ENCODE measurements at regions not wholly inside any gene's neighbourhood (a gene's known extent, or its start where the extent isn't known, plus 50 kb on each side); places are given as distances from the start of the nearest gene placed in this dataset.
A peak's percentile ranks its signal among the peaks of the same experiment; 100 is the strongest.
"Not testable (repeated sequence)": the region's sequence is repeated elsewhere in the genome, so short reads cannot be mapped to it uniquely, and the experiment has no call there.

GRCh38 chr7:69336976-69337375 lies 261.3 kb upstream of the AUTS2 start:
- no peak for DNase-seq

DNA sequence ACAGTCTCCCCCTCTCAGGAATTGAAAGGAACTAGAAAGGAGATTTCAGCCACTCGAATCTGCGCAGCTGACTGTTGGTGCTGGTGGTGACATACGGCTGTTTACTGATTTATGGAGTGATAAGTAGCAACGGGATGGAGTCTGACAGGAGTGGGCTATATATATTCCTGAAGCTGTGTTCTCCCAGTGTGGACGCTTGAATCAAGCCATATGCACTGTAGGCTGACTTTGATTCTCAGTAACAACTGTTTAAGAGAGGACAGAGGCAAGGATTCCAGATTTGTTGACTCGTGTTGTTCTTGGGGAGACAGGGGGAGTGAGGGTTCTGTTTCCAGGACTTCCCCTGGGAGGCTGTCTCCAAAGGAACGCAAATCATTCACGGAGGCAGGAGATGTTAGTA lies 260.1 kb upstream of the AUTS2 start:
- DNase-seq, result no peak

DNA sequence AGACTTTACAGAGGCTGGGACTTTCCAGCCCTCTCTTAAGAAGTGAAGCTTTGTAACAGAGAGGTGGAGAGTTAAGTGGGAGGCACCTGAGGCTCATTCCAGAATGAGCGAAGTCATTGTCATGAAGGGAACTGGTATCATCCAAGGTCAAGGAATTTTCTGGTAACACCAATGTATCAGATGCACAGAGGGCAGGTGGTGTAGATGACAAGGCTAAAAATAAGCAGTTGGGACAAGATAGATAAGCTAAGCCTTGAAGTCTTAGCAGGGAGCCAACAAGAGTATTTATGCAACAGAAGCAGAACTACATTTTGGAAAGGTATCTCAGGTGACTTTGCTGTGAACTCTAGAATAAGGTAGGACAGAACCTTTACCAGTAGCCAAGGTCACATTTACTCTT lies 257.0 kb upstream of the AUTS2 start:
- DNase-seq, result no peak

- DNase-seq, result no peak
Observed at GRCh38 chr7:69342154-69342884, 256.0 kb upstream of the AUTS2 start.

DNA sequence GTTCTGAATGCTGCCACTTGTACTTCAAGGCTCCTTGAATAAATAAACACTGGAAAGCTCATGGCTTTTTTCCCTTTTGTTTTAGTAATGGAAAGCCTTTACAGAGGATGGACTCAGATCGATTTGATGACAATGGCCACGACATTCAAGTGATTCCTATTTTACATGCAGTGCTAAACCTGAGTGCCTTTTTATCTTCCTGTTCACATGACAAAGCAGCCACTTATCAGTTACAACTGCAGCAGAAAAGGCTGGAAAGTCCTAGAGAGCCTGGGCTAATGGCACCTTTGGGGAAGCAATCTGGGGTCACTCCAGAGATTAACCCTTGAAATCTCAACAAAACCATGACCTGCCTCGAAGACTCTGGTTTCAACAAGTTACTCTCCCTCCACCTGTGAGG lies 249.0 kb upstream of the AUTS2 start:
- DNase-seq, result peak; percentile 95

GRCh38 chr7:69358163-69358821 lies 240.0 kb upstream of the AUTS2 start:
- no peak for DNase-seq

DNA sequence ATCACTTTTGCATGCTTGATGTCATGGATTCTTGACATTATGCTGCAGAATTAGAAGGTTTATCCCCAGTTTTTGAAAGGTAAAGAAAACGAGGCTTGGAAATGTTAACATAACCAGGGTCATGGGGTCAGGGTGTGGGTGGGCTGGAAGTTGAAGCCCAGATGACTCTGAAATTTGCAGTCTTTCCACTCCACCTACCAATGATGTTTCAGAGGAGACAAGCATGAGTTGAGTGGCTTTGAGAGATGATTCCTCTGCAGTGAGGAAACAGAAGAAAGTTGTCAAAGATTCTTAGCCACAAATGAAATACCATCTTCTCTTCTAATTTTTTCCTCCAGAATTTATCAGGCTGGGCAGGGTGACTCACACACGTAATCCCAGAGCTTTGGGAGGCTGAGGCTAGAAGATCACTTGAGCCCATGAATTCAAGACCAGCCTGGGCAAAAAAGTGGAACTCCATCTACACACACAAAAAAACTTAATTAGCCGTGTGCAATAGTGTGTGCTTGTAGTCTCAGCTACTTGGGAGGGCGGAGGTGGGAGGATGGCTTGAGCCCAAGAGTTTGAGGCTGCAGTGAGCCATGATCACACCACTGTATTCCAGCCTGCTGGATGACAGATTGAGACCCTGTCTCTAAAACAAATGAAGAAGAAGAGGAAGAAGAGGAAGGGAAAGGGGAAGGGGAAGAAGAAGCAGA lies 239.1 kb upstream of the AUTS2 start:
- DNase-seq, result no peak

- DNase-seq, result no peak
Observed at GRCh38 chr7:69360913-69361312, 237.4 kb upstream of the AUTS2 start.

GRCh38 chr7:69363136-69363535 lies 235.1 kb upstream of the AUTS2 start:
- no peak for DNase-seq

DNA sequence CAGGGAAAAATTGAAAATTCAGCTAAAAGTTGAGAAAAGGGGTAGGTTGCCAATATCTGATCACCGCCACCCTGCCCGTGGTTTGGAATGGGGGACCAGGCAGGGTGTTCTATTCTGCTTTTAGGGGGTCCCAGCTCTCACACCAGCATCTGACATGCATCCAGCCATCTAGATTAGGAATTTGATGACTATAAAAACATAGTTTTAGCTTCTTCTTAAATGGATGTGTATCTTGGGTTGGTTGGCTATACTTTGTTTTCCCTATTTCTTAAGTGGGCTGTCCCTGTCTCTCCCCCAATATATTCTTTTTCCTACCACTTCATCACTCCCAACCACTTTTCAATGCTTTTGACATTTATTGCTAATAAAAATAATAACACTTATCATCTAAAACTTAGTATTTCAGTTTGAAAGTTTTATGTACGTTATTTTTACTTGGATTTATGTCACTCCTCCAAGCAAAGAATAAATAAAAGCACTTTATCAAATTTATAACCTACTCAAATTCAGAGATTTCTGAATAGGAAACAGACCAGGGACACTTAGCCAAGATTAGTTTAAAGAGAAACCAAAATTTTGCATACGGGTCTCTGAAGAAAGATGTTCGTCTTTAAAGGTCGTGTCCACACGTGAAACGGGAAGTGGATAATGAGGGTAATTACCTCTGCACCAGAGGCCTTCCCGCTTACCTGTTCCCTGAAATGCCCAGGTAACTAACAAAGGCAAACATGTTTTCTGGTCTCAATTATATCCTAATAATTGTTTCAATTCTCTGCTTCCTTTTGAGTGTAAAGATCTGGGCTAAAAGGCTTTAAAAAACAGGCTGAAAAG lies 233.2 kb upstream of the AUTS2 start:
- no peak for DNase-seq

GRCh38 chr7:69365651-69366192 lies 232.6 kb upstream of the AUTS2 start:
- DNase-seq, result peak; percentile 61

- DNase-seq, result no peak
Observed at GRCh38 chr7:69367780-69368179, 230.5 kb upstream of the AUTS2 start.

DNA sequence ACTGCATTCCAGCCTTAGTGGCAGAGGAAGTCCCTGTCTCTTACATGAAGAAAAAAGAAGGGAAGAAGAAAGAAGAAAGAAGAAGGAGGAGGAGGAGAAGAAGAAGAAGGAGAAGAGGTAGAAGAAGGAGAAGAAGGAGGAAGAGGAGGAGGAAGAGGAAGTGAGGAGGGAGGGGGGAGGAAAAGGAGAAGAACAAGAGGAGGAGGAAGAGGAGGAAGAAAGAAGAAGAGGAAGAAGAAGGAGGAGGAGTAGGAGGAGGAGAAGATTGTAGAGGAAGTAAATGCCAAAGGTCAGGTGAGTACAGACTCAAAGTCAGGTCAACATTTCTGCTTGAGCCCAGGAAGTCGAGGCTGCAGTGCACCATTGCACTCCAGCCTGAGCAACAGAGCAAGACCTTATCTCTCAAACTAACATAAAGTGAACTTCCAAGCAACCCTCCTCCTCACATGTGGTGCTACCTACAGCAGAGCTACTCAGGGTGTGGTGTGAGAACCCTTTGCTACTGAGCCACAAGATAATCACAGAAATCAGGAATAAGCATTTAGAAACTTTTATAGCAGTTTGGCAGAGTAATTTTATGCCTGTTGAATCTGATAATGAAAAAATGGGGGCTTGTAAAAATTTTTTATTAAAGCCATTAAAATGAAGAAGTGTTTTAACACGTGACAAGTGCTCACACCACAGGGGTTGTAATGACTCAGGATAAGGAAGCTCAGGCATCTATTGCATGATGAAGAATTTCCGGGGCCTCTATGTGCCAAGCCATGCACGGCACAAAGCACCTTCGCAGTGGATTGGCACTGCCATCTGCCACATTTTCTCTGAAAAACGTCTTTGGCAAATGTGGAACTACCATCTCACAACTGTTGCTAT lies 224.9 kb upstream of the AUTS2 start:
- no peak for DNase-seq

GRCh38 chr7:69374044-69374425 lies 224.2 kb upstream of the AUTS2 start:
- no peak for DNase-seq

- no peak for DNase-seq
Observed at GRCh38 chr7:69377191-69377590, 221.1 kb upstream of the AUTS2 start.

GRCh38 chr7:69388452-69389137 lies 209.7 kb upstream of the AUTS2 start:
- DNase-seq, result no peak

DNA sequence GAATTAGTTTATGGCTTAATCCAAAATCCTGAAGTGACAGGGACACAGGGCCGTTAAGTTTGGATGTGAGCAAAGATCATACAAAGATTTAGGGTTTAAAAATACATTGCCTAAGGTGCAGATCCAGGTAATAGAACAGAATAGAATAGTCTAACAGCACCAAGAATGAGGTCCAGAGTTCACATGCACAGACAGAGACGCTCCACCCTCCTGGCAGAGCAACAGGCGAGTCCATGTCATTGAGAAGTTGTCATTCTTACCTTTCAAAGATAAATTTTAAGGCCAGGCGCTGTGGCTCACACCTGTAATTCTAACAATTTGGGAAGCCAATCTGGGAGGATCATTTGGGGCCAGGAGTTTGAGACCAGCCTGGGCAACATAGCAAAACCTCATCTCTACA lies 209.1 kb upstream of the AUTS2 start:
- DNase-seq, result no peak

- DNase-seq, result not testable (repeated sequence)
Observed at GRCh38 chr7:69393912-69394311, 204.4 kb upstream of the AUTS2 start.

DNA sequence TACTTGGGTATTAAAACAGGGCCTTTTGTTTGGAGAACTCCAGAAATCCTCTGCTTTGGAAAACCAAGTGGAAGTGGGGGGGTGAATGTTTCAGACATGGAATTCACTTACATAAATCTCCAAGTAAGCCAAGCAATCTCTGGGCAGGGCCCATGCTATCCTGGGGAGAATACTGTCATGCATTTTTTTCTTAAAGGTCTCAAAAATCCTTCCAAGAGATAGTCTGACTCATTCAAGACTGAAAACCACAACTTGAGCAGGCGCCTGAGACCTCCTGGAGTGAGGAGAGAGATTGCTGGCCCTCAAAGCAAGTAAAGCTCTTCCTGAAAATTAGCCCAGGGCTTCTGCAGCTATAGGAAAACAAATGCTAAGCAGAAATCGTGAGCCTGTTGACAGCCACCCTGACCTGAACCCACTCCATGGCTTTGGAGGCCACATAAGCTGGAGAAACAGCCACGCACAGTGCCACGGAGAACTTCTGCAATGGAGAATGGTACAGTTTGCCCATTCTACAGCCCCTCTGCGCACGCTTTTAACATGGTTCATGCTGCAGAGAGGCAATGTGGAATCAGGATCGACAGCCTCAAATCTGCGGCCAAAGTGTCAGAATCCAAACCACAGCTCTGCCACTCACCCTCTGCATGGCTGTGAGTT lies 203.1 kb upstream of the AUTS2 start:
- no peak for DNase-seq

DNA sequence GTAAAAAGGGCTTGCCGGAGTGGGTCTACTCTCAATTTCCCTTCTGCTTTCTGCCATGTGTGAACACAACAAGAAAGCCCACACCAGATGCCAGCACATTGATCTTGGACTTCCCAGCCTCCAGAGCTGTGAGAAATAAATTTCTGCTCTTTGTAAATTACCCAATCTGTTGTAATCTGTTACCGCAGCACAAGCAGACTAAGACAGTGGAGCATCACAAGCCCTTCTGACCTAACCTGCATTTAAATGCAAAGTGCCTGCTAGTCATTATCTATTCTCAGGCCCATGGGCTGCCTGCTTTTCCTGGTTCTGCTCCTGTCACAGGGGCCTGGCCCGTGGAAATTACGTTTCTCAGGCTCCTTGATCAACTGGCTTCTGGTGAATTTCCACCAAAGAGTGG lies 199.3 kb upstream of the AUTS2 start:
- no peak for DNase-seq

DNA sequence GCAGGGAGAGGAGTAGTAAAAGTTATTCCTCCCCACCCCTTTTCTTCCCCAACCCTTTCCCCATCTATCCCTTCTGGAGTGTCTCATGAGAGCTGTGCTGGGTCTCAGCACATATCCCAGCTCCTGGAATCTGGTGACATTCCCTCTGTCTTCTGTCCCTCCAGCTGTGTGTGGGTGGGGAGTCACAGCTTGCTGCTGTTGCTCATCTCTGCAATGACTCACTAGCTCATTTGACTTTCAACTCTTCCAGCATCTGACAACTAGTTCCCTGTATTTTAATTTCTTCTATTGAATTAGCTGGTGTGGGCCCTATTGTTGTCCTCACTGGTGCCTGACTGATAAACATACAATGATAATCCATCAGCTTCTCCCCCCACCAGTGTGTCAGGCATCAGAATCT lies 198.9 kb upstream of the AUTS2 start:
- no peak for DNase-seq

Data from NCI-H345 (cell line).